ENCODE measurements at regions not wholly inside any gene's neighbourhood (a gene's known extent, or its start where the extent isn't known, plus 50 kb on each side); places are given as distances from the start of the nearest gene placed in this dataset.

DNA sequence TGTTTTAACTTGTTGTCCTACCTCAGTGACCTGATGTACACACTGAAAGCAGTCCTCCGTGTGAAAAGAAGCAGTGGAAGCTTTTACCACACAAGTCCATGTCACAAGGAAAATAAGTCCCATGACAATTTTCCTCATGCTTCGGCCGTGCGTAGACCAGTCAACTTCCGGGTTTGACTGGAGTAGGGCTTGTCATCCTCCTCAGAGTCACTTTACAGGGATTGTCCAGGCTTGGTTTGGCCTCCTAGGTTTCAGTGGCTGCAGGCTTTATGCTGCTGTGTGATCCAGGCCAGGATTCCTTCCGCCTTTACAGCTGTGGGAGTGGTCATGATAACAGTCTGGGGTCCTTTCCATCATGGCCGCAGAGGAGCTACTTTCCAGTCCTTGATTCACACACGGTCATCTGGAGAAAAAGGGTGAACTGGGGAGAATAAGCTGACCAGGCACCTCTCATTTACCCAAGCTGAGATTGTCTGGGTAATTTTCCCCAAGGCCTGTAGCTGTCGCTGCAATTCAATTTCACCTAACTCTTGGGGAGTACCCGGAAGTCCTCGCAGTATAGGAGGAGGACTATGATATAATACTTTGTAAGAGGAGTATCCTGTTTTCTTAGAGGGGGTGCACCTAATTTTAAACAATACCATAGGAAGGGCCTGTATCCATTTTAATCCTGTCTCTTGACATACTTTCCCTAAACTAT lies 206.1 kb upstream of the KLF8 start:
- TF ChIP-seq, protein P1, sequence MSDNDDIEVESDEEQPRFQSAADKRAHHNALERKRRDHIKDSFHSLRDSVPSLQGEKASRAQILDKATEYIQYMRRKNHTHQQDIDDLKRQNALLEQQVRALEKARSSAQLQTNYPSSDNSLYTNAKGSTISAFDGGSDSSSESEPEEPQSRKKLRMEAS (IDR thresholded peaks at IDR 0.05; ENCODE audit: low read depth, low read length) = no peak
- TF ChIP-seq, protein P2, sequence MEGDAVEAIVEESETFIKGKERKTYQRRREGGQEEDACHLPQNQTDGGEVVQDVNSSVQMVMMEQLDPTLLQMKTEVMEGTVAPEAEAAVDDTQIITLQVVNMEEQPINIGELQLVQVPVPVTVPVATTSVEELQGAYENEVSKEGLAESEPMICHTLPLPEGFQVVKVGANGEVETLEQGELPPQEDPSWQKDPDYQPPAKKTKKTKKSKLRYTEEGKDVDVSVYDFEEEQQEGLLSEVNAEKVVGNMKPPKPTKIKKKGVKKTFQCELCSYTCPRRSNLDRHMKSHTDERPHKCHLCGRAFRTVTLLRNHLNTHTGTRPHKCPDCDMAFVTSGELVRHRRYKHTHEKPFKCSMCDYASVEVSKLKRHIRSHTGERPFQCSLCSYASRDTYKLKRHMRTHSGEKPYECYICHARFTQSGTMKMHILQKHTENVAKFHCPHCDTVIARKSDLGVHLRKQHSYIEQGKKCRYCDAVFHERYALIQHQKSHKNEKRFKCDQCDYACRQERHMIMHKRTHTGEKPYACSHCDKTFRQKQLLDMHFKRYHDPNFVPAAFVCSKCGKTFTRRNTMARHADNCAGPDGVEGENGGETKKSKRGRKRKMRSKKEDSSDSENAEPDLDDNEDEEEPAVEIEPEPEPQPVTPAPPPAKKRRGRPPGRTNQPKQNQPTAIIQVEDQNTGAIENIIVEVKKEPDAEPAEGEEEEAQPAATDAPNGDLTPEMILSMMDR (IDR thresholded peaks at IDR 0.05 in 2 of 3, conservative IDR thresholded peaks at IDR 0.05 in 1 of 3; ENCODE audit: control insufficient read depth in 2 of 3, extremely low read depth in 1 of 3, insufficient read depth in 1 of 3, low read depth in 3 of 3, low read length in 3 of 3) = no peak
- no peak for TF ChIP-seq MYC (IDR thresholded peaks at IDR 0.05; ENCODE audit: insufficient read depth, insufficient read length, insufficient replicate concordance, low read length, severe bottlenecking)
- no peak for TF ChIP-seq POLR2A (IDR thresholded peaks at IDR 0.05; ENCODE audit: low read depth, low read length)
- no peak for TF ChIP-seq FOXM1 (IDR thresholded peaks at IDR 0.05; ENCODE audit: low read depth, low read length)
- TF ChIP-seq, protein P3, sequence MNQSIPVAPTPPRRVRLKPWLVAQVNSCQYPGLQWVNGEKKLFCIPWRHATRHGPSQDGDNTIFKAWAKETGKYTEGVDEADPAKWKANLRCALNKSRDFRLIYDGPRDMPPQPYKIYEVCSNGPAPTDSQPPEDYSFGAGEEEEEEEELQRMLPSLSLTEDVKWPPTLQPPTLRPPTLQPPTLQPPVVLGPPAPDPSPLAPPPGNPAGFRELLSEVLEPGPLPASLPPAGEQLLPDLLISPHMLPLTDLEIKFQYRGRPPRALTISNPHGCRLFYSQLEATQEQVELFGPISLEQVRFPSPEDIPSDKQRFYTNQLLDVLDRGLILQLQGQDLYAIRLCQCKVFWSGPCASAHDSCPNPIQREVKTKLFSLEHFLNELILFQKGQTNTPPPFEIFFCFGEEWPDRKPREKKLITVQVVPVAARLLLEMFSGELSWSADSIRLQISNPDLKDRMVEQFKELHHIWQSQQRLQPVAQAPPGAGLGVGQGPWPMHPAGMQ (IDR thresholded peaks at IDR 0.05; ENCODE audit: borderline replicate concordance) = no peak
- TF ChIP-seq POLR2AphosphoS5 (IDR thresholded peaks at IDR 0.05; ENCODE audit: low read length) = no peak
- TF ChIP-seq, protein P4, sequence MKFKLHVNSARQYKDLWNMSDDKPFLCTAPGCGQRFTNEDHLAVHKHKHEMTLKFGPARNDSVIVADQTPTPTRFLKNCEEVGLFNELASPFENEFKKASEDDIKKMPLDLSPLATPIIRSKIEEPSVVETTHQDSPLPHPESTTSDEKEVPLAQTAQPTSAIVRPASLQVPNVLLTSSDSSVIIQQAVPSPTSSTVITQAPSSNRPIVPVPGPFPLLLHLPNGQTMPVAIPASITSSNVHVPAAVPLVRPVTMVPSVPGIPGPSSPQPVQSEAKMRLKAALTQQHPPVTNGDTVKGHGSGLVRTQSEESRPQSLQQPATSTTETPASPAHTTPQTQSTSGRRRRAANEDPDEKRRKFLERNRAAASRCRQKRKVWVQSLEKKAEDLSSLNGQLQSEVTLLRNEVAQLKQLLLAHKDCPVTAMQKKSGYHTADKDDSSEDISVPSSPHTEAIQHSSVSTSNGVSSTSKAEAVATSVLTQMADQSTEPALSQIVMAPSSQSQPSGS (IDR thresholded peaks at IDR 0.05; ENCODE audit: low read length) = no peak
- no peak for TF ChIP-seq TCF7 (IDR thresholded peaks at IDR 0.05; ENCODE audit: borderline replicate concordance)
- TF ChIP-seq SMC3 (IDR thresholded peaks at IDR 0.05; ENCODE audit: borderline replicate concordance, low read length) = no peak

All from GM12878 (cell line).